HFF-Myc (cell line): ENCODE measurements at regions not wholly inside any gene's neighbourhood (a gene's known extent, or its start where the extent isn't known, plus 50 kb on each side); places are given as distances from the start of the nearest gene placed in this dataset.

ENCODE experiments used
- DNase-seq: peaks from one replicate; pipeline ENCODE4 v3.0.0-alpha.2; 2011; ENCODE audit warnings: low read depth; ENCODE audit errors: extremely low read depth
- H3K4me3 ChIP-seq: replicated peaks from 2 replicates; pipeline ENCODE4 v1.5.1; 2011; ENCODE audit warnings: low read depth, mild to moderate bottlenecking, control low read depth, low read length
- CTCF ChIP-seq: IDR thresholded peaks from 2 replicates; pipeline ENCODE4 v1.5.1; 2012; ENCODE audit warnings: mild to moderate bottlenecking, low read depth, low read length, control low read depth; ENCODE audit errors: missing control alignments

GRCh38 chr3:147924755-147925154 lies 515.6 kb downstream of the ZIC1 start:
- no peak for TF ChIP-seq CTCF
- H3K4me3 ChIP-seq = no peak overlapping the region
- no peak for DNase-seq

GRCh38 chr3:147925272-147925671 lies 516.1 kb downstream of the ZIC1 start:
- H3K4me3 ChIP-seq = no peak overlapping the region
- DNase-seq = no peak
- no peak for TF ChIP-seq CTCF

GRCh38 chr3:147930232-147930807 lies 521.2 kb downstream of the ZIC1 start:
- peak; percentile 21 for DNase-seq
- no peak for TF ChIP-seq CTCF
- H3K4me3 ChIP-seq = no peak overlapping the region

GRCh38 chr3:147934451-147935180 lies 525.5 kb downstream of the ZIC1 start:
- no peak for TF ChIP-seq CTCF
- H3K4me3 ChIP-seq = no peak overlapping the region
- DNase-seq = no peak

GRCh38 chr3:147937341-147937740 lies 528.2 kb downstream of the ZIC1 start:
- H3K4me3 ChIP-seq = no peak overlapping the region

GRCh38 chr3:147937891-147938290 lies 528.7 kb downstream of the ZIC1 start:
- no peak overlapping the region for H3K4me3 ChIP-seq
- no peak for TF ChIP-seq CTCF
- DNase-seq = no peak

More at GRCh38 chr3:147937341-147937740, 528.2 kb downstream of the ZIC1 start:
- no peak for DNase-seq
- no peak for TF ChIP-seq CTCF
